ENCODE measurements at regions not wholly inside any gene's neighbourhood (a gene's known extent, or its start where the extent isn't known, plus 50 kb on each side); places are given as distances from the start of the nearest gene placed in this dataset.

GRCh38 chr4:117692538-117692937, 341.7 kb upstream of the NDST3 start:
- TF ChIP-seq CTCF (IDR thresholded peaks at IDR 0.05) (peak in 1 of 6 experiments; percentile 11), POLR2A (IDR thresholded peaks at IDR 0.05) (no peak)

Data from Peyer's patch (tissue), 4 donors.